ENCODE measurements at regions not wholly inside any gene's neighbourhood (a gene's known extent, or its start where the extent isn't known, plus 50 kb on each side); places are given as distances from the start of the nearest gene placed in this dataset.
"Not testable (repeated sequence)": the region's sequence is repeated elsewhere in the genome, so short reads cannot be mapped to it uniquely, and the experiment has no call there.

DNA sequence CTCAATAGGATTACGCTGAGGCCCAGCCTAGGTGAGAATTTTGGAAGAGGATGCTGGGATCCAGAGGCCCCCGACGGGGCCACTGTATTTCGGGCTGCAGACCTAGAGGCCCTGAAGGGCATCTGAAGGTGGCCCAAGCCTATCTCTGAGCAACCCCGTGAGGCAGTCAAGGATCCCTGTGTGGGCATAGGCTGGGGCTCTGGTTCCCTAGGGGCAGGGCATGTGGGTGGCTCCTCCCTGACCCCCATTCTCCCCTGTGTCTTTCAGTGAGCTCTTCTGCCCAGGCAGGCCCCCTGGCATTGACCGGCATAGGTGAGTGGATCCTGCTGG lies 216.0 kb downstream of the SNRPN start:
- no peak for DNase-seq

DNA sequence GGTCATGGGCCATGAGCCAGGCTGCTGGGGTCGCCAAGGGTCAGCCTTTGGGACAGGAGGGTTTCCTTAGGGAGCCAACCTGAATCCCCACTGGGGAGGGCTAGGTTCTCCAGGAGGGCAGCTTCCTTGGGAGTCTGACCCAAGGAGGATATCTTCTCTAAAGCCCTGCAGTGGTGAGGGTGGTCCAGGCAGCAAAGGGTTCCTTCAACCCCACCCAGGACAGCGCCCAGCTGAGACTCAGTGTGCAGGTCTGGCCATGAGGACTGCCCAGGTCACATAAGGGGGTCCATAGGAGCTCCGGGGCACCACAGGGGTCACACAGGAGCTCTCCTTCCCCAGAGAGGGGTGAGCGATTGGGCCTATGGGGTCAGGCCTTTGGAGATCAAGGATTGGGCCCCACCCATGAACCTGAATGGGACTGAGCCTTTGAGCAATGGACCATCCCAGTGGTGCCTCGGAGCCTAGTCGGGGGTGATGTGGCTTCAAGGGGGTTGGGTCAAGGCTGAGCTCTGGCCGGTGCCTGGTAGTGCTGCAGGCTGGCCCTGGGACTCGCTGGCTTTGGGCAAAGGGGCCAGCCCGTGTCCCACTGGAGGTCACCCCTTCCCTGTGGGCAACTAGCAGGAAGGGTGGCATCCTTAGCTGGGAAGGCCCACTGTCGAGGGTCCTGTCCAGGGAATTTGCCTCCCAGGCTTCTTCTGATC lies 216.5 kb downstream of the SNRPN start:
- no peak for DNase-seq

DNA sequence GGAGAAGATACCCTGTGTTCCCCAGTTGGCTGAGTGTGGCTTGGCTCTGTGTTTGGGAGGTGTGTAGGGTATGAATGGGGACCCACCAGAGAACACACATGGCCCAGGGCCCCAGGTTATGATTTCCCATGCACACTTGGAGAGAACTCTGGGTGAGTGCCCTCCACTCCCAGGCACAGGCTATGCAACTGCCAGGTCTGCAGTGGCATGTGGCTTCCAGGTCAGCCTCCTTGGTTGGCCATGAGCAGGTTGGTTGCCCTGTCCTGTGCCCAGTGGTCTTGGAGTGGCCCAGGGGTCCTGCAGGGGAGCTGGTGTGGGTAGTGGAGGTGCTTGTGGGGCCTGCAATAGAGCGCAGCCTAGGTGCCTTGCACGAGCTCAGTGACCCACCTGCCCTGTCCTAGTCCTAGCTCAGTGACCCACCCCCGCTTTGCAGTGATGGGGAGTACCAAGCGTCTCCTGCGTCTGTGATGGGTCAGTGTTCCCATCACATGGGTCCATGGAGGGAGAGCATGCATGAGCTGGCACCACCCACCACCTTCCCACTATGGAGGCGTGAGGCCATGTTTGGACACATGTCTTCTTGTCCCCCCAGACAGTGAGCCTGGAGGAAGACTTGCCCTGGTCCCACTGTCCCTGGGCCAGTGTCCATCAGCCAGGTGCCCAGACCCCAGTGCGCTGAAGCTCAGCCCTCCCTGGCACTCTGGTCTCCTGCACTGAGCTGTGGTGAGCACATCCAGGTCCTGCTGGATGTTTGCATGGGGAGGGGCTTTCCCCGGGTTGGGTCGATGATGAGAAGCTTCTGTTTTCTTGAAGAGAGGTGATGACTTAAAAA lies 217.3 kb downstream of the SNRPN start:
- DNase-seq: no peak

DNA sequence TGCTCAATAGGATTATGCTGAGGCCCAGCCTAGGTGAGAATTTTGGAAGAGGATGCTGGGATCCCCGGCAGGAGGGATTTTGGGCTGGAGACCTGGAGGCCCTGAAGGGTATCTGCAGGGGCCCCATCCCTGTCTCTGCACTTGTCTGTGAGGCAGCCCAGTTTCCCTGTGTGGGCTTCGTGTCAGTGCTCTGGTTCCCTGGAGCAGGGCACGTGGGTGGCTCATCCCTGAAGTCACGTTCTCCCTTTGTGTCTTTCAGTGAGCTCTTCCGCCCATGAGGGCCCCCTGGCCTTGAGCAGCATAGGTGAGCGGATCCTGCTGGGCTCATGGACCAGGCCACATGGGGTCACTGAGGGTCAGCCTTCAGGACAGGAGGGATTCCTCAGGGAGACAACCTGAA lies 217.9 kb downstream of the SNRPN start:
- DNase-seq: no peak

DNA sequence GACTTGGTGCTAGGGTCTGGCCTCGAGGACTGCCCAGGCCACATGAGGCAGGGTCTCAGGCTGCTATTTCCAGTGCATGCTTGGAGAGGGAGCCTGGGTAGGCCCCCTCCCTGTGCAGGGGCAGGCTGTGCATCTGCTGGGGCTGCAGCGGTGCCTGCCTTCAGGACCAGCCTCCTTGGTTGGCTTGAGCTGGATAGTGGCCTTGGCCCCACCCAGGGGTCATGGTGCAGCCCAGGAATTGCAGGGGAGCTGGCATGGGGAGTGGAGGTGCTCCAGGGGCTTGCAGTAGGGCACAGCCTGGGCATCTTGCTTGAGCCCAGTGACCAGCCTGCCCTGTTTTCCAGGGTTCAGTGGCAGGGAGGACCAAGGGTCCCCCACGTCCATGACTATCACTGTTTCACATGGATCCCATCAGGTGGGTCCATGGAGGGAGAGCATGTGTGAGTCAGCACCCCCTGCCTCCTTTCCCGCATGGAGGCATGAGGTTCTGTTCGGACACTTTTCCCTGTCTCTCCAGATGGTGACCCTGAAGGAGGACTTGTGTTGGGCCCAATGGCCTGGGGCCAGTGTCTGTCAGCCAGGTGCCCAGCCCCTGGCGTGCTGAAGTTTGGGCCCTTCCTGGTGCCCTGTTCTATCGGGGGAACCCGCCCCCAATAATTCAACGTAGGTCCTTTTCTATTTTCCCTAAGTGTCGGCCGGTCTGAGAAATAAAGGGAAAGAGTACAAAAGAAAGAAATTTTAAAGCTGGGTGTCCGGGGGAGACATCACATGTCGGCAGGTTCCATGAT lies 218.6 kb downstream of the SNRPN start:
- no peak for DNase-seq

DNA sequence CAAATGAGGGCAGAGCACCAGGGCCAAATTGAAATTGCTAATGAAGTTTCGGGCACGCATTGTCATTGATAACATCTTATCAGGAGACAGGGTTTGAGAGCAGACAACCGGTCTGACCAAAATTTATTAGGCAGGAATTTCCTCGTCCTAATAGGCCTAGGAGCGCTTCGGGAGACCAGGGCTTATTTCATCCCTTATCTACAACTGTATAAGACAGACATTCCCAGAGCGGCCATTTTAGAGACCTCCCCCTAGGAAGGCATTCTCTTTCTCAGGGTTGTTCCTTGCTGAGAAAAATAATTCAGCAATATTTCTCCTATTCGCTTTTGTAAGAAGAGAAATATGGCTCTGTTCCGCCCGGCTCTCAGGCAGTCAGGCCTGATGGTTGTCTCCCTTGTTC lies 219.4 kb downstream of the SNRPN start:
- DNase-seq: not testable (repeated sequence)

DNA sequence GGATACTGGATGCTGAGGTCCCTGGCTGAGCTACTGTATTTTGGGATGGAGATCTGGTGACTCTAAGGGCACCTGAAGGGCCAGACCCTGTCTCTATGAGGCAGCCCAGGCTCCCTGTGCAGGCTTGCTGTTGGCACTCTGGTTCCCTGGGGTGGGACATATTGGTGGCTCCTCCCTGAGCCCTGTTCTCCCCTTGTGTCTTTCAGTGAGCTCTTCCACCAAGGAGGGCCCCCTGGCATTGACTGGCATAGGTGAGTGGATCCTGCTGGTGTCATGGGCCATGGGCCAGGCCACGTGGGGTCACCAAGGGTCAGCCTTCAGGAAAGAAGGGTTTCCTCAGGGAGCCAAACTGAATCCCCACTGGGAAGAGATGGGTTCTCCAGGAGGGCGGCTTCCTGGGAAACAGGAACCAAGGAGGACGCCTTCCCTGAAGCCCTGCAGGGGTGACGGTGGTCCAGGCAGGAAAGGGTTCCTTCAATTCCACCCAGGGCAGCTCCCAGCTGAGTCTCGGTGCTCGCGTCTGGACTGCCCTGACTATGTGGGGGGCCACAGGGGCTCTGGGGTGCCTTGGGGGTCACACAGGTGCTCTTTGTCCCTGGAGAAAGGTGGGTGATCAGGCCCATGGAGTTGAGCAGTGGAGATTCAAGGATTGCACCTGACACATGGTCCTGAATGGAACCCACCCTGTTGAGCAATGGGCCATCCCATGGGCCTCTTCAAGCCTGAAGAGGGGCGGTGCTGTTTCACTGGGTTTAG lies 220.4 kb downstream of the SNRPN start:
- no peak for DNase-seq

DNA sequence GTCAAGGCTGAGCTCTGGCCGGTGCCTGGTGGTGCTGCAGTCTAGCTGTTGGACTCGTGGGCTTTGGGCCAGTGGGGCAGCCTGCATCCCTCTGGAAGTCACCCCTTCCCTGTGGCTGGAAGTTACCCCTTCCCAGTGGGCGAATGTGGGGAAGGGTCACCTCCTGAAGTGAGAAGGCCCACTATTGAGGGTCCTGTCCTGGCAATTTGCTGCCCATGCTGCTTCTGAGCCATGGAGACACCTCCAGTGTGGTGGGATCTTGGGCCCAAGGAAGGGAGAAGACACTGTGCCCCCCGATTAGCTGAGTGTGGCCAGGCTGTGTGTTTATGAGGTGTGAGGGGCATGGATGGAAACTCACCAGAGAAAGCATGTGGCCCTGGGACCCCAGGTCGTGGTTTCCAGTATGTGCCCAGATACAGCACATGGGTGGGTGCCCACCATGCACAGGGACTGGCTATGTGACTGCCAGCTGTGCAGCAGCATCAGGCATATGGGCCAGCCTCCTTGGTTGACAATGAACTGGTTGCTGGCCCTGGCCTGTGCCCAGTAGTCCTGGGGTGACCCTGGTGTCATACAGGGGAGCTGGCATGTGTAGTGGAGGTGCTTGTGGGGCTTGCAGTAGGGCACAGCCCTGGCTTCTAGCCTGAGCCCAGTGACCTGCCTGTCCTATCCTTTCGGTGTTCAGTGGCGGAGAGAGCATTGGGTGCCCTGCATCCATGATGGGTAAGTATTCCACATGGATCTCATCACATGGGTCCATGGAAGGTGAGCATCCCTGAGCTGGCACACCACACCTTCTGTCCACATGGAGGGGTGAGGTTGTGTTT lies 221.2 kb downstream of the SNRPN start:
- no peak for DNase-seq

DNA sequence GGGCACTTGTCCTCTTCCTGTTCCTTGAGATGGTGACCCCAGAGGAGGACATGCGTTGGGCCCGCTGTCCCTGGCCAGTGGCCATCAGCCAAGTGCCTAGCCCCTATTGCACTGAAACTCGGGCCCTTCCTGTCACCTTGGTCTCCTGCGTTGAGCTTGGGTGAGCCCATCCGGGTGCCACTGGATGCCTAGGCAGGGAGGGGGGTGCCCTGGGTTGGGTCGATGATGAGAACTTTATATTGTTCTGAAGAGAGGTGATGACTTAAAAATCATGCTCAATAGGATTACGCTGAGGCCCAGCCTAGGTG lies 221.8 kb downstream of the SNRPN start:
- DNase-seq: no peak

DNA sequence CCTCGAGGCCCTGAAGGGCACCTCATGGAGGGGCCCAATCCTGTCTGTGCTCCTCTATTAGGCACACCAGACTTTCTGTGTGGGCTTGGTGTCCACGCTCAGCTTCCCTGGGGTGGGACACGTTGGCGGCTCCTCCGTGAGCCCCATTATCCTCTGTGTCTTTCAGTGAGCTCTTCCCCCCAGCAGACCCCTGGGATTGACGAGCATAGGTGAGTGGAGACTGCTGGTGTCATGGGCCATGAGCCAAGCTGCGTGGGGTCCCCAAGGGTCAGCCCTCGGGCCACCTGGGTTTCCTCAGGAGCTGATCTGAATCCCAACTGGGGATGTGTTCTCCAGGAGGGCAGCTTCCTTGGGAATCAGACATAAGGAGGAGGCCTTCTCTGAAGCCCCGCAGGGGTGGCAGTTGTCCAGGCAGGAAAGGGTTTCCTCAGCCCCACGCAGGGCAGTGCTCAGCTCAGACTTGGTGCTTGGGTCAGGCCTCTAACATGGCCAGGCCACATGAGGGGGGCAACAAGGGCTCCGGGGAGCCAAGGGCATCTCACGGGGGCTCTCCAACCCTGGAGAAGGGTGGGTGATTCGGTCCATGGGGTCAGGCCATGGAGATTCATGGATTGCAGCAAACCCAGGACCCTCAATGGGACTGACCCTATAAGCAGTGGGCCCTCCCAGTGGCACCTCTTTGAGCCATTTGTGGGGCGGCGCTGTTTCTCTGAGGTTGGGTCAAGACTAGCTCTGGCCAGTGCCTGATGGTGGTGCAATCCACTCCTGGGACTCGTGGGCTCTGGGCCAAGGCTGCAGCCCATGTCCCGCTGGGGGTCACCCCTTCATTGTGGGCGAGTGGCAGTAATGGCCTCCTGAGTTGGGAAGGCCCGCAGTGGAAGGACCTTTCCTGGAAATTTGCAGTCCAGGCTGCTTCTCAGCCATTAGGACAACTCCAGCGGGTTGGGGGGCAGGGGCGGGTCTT lies 222.5 kb downstream of the SNRPN start:
- DNase-seq: no peak

DNA sequence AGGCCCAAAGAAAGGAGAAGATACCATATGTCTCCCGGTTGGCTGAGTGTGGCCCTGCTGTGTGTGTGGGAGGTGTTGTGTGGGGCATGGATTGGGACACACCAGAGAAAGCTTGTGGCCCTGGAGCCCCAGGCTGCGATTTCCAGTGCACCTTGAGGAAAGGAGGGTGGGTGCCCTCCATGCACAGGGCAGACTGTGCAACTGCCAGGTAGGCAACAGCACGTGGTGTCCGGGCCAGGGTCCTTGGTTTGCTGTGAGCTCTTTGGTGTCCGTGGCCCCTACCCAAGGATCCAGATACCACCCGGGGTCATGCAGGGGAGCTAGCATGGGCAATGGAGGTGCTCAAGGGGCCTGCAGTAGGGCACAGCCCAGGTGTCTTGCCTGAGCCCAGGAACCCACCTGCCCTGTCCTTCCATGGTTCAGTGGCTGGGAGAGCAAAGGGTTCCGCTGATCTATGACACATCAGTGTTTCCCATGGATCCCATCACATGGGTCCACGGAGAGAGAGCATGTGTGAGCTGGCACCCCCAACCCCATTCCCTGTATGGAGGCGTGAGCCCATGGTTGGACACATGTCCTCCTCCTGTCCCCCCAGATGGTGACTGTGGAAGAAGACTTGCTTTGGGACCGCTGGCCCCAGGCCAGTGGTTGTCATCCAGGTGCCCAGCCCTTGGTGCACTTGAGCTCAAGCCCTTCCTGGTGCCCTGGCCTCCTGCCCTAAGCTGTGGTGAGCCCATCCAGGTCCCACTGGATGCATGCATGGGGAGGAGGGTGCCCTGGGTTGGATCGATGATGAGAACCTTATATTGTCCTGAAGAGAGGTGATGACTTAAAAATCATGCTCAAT lies 223.4 kb downstream of the SNRPN start:
- DNase-seq: no peak

DNA sequence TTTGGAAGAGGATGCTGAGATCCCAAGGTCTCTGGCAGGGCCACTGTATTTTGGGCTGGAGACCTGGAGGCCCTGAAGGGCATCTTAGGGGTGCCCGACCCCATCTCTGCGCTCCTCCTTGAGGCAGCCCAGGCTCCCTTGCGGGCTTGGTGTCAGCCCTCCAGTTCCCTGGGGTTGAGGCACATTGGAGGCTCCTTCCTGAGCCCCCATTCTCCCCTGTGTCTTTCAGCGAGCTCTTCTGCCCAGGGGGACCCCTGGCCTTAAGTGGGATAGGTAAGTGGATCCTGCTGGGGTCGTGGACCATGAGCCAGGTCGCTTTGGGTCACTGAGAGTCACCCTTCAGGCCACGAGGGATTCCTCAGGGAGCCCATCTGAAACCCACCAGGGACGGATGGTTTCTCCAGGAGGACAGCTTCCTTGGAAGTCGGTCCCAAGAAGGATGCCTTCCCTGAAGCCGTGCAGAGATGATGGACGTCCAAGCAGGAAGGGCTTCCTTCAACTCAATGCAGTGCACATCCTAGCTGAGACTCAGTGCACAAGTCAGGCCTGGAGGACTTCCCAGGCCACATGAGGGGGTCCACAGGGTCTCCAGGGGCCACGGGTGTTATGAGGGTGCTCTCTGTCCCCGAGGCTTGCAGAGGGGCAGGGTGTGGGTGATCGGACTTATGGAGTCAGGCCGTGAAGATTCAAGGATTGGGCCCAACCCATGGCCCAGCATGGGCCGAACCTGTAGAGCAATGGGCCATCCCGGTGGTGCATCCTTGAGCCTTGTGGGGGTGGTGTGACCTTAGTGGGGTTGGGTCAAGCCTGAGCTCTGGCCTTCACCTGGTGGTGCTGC lies 224.3 kb downstream of the SNRPN start:
- no peak for DNase-seq

DNA sequence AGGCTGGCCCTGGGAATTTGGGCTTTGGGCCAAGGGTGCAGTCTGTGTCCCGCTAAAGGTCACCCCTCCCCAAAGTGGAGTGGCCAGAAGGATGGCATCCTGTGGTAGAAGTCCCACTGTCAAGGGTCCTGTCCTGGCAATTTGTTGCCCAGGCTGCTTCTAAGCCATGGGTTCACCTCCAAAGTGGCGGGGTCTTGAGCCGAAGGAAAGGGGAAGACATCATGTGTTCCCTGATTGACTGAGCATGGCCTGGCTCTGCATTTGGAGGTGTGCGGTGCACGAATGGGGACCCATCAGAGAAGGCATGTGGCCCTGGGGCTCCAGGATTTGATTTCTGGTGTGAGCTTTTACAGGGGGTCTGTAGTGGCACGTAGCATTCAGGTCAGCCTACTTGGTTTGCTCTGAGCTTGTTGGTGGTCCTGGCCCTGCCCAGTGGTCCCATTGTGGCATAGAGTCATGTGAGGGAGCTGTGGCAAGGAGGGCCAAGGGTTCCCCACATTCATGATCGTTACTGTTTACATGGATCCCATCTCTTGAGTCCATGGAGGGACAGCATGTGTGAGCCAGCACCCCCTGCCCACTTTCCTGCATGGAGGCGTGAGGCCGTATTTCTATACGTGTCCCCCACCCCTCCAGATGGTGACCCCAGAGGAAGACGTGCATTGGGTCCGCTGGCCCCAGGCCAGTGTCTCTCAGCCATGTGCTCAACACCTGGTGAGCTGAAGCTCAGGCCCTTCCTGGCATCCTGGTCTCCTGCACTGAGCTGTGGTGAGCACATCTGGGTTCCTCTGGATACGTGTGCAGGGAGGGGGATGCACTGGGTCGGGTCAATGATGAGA lies 225.1 kb downstream of the SNRPN start:
- DNase-seq: no peak

DNA sequence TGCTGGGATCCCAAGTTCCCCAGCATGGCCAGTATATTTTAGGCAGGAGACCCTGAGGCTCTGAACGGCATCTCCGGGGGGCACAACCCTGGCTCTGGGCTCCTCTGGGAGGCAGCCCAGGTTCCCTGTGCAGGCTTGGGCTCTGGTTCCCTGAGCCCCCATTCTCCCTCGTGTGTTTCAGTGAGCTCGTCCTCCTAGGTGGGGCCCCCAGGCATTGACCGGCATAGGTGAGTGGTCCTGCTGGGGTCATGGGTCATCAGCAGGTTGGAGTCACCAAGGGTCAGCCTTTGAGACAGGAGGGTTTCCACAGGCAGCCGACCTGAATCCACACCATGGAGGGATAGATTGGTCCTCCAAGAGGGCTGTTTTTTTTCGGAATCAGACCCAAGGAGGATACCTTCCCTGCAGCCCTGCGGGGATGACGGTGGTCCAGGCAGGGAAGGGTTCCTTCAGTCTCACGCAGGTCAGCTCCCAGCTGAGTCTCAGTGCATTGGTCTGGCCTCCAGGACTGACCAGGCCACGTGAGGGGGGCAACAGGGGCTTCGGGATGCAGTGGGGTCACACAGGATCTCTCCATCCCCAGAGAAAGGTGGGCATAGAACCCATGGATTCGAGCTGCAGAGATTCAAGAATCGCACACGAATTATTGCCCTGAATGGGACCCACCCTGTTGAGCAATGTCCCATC lies 226.0 kb downstream of the SNRPN start:
- DNase-seq: no peak

DNA sequence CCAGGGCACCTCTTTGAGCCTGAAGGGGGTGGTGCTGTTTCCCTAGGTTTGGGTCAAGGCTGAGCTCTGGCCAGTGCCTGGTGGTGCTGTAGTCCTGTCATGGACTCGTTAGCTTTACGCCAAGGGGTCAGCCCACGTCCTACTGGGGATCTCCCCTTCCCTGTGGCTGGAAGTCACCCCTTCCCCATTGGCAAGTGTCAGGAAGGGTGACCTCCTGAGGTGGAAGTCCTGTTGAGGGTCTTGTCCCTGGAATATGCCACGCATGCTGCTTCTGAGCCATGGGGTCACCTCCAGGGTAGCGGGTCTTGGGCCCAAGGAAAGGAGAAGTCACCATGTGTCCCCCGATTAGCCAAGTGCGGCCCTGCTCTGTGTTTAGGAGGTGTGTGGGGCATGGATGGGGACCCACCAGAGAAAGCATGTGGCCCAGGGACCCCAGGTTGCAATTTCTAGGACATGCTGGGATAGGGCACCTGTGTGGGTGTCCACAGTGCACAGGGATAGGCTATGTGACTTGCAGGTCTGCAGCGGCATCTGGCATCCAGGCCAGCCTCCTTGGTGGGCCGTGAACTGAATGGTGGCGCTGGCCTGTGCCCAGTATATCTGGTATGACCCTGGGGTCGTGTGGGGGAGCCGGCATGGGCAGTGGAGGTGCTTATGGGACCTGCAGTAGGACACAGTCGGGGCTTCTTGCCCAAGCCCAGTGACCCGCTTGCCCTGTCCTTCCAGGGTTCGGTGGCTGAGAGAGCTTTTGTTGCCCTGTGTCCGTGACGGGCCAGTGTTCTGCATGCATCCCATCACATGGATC lies 226.7 kb downstream of the SNRPN start:
- no peak for DNase-seq

DNA sequence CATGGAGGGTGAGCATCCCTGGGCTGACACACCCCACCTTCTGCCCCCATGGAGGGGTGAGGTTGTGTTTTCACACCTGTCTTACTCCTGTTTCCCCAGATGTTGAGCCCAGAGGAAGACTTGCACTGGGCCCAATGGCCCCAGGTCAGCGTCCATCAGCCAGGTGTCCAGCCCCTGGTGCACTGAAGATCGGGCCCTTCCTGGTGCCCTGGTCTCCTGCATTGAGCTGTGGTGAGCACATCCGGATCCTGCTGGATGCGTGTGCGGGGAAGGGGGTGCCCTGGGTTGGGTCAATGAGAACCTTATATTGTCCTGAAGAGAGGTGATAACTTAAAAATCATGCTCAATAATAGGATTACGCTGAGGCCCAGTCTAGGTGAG lies 227.3 kb downstream of the SNRPN start:
- no peak for DNase-seq

Data from DMS 273 treated with DMSO at 0.1 percent for 48 hours (cell line).